Calu3 (cell line): ENCODE measurements at regions not wholly inside any gene's neighbourhood (a gene's known extent, or its start where the extent isn't known, plus 50 kb on each side); places are given as distances from the start of the nearest gene placed in this dataset.

Experiments
- BruUV-seq: library from RNA; stranded (reverse); fragments of 400-500 nt; replicated peaks from 2 replicates; lab custom pipeline; 2021; lab: Mats Ljungman, UMichigan
- CTCF ChIA-PET: fragments of 300-600 bp; sonication (Branson Sonifier 250); formaldehyde crosslinking; loops from one replicate; lab custom pipeline; 2022; ENCODE audit warnings: antibody characterized with exemption; lab: Charles Lee
- DNase-seq: peaks from one replicate; pipeline ENCODE4 v3.0.0; 2022
- H3K27ac Mint-ChIP-seq: one replicate; pipeline ENCODE4 v1.8.0; 2022; ENCODE audit warnings: mixed read lengths; ENCODE audit not compliant: unreplicated experiment
- H3K27me3 Mint-ChIP-seq: one replicate; pipeline ENCODE4 v1.8.0; 2022; ENCODE audit warnings: mixed read lengths; ENCODE audit not compliant: unreplicated experiment
- H3K36me3 Mint-ChIP-seq: one replicate; pipeline ENCODE4 v1.8.0; 2022; ENCODE audit warnings: mild to moderate bottlenecking, moderate library complexity, mixed read lengths; ENCODE audit not compliant: insufficient read depth, unreplicated experiment
- H3K4me1 Mint-ChIP-seq: one replicate; pipeline ENCODE4 v1.8.0; 2022; ENCODE audit warnings: mild to moderate bottlenecking, low read depth, mixed read lengths; ENCODE audit not compliant: unreplicated experiment
- H3K4me3 Mint-ChIP-seq: one replicate; pipeline ENCODE4 v1.8.0; 2022; ENCODE audit warnings: mild to moderate bottlenecking, low read depth, moderate library complexity, mixed read lengths; ENCODE audit not compliant: unreplicated experiment
- H3K9me3 Mint-ChIP-seq: one replicate; pipeline ENCODE4 v1.8.0; 2022; ENCODE audit warnings: low read depth, mixed read lengths; ENCODE audit not compliant: unreplicated experiment
- CTCF ChIP-seq: fragments of 200-600 bp; IDR thresholded peaks from one replicate; pipeline ENCODE4 v1.8.0; 2022; ENCODE audit warnings: antibody characterized with exemption; ENCODE audit not compliant: unreplicated experiment
- intact Hi-C: fragments of 100-400 bp; cut with micrococcal nuclease; formaldehyde crosslinking; loops from one replicate; pipeline ENCODE4 v1.10.0; 2022; ENCODE audit not compliant: unreplicated experiment

GRCh38 chr5:38207343-38207742, 51.0 kb upstream of the EGFLAM start:
- H3K27me3 Mint-ChIP-seq: peaks cover 74% of the 10 kb centered on the region
- no TSS peak for BruUV-seq
- TF ChIP-seq CTCF: no peak
- intact Hi-C loops: loop anchor here (10.0 kb wide), 1 partner anchor 543 kb away; no protein-coding TSS in a partner anchor
- DNase-seq: no peak
- CTCF ChIA-PET: interaction anchor here (0.5 to 1.0 kb wide), 2 partner anchors 16 to 1078 kb away, joined by 4 to 5 read pairs; no protein-coding TSS in a partner anchor
- H3K36me3 Mint-ChIP-seq: no peaks in the 10 kb centered on the region
- no peaks in the 10 kb centered on the region for H3K4me1 Mint-ChIP-seq
- H3K9me3 Mint-ChIP-seq: no peaks in the 10 kb centered on the region
- no peak overlapping the region for H3K27ac Mint-ChIP-seq
- H3K4me3 Mint-ChIP-seq: no peak overlapping the region

- no peaks in the 10 kb centered on the region for H3K4me1 Mint-ChIP-seq
- BruUV-seq: no TSS peak
- no peak overlapping the region for H3K27ac Mint-ChIP-seq
- DNase-seq: no peak
- intact Hi-C loops: loop anchor here (10.0 kb wide), 1 partner anchor 538 kb away; no protein-coding TSS in a partner anchor
- no peaks in the 10 kb centered on the region for H3K36me3 Mint-ChIP-seq
- no peak overlapping the region for H3K4me3 Mint-ChIP-seq
- CTCF ChIA-PET: no interaction called here
- peaks cover 76% of the 10 kb centered on the region for H3K27me3 Mint-ChIP-seq
- peaks cover 2% of the 10 kb centered on the region for H3K9me3 Mint-ChIP-seq
- TF ChIP-seq CTCF: no peak
Measured at GRCh38 chr5:38202741-38203140, 55.6 kb upstream of the EGFLAM start.

GRCh38 chr5:38200872-38201557, 57.3 kb upstream of the EGFLAM start:
- Mint-ChIP-seq H3K27ac (no peak overlapping the region), H3K9me3 (peaks cover 2% of the 10 kb centered on the region), H3K36me3 (no peaks in the 10 kb centered on the region), H3K4me1 (no peaks in the 10 kb centered on the region), H3K27me3 (peaks cover 78% of the 10 kb centered on the region), H3K4me3 (no peak overlapping the region)
- CTCF ChIA-PET: interaction anchor here (0.6 kb wide), 1 partner anchor 167 kb away, joined by 4 read pairs; no protein-coding TSS in a partner anchor
- DNase-seq: no peak
- no peak for TF ChIP-seq CTCF
- BruUV-seq: no TSS peak
- intact Hi-C loops: loop anchor here (10.0 kb wide), 1 partner anchor 536 kb away; no protein-coding TSS in a partner anchor

GRCh38 chr5:38197118-38197517, 61.2 kb upstream of the EGFLAM start:
- no TSS peak for BruUV-seq
- CTCF ChIA-PET: no interaction called here
- Mint-ChIP-seq H3K36me3 (no peaks in the 10 kb centered on the region), H3K27ac (no peak overlapping the region), H3K4me3 (no peak overlapping the region), H3K4me1 (no peaks in the 10 kb centered on the region), H3K9me3 (peaks cover 2% of the 10 kb centered on the region), H3K27me3 (peaks cover 68% of the 10 kb centered on the region)
- no peak for DNase-seq
- intact Hi-C loops: loop anchor here (10.0 kb wide), 1 partner anchor 302 kb away; no protein-coding TSS in a partner anchor
- no peak for TF ChIP-seq CTCF
